ENCODE measurements at regions not wholly inside any gene's neighbourhood (a gene's known extent, or its start where the extent isn't known, plus 50 kb on each side); places are given as distances from the start of the nearest gene placed in this dataset.

DNA sequence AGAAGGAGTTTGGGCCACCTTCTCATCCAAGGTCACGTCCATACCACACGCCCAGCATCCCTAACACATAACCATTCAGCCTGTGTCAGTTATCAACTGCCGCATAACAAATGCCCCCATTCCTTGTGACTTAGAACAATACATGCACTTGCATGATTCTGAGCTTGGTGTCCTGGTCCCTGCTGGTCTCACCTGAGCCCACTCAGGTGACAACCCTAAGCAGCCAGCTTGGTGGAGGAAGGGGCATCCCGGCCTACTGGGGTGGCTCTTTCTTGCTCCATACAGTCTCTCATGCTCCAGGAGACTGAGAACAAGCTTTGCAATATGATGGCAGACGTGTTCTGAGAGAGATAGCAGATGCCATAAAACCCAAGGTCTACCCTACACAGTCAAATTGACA, 1276.9 kb downstream of the TBC1D22A start:
- no peaks in the 10 kb centered on the region for H3K27me3 ChIP-seq (ENCODE audit: insufficient read depth, low read length)
- no peaks in the 10 kb centered on the region for H3K36me3 ChIP-seq (ENCODE audit: insufficient read depth, low read depth, low read length)
- H3K4me1 ChIP-seq (ENCODE audit: insufficient read depth, low read length): no peaks in the 10 kb centered on the region
- no peak overlapping the region for H3K27ac ChIP-seq (ENCODE audit: low read length)
- no peaks in the 10 kb centered on the region for H3K9me3 ChIP-seq (ENCODE audit: insufficient read depth, low read depth, low read length)
- no peak overlapping the region for H3K4me3 ChIP-seq (ENCODE audit: low read length)
- H3K9ac ChIP-seq (ENCODE audit: low read depth, low read length): no peak overlapping the region

DNA sequence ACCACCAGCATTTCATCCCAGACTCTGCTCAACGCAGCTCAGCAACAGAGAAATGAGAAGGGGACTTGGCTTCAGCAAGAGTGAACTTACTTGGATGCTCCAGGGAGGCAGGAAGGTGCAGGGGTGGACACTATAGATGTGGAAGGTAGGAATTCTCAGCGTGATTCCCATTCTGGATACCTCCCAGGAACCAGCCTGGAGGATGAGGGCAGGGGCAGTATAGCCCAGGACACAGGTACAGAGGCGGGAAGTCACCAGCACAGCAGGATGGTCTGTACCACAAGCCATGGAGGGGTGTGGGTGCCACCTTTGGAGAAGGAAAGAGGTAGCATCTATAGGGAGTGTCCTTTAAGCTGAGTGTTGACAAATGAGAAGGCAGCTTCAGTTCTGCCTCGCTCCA, 1275.2 kb downstream of the TBC1D22A start:
- Histone ChIP-seq H3K36me3 (ENCODE audit: insufficient read depth, low read depth, low read length) (no peaks in the 10 kb centered on the region), H3K4me1 (ENCODE audit: insufficient read depth, low read length) (no peaks in the 10 kb centered on the region), H3K4me3 (ENCODE audit: low read length) (no peak overlapping the region), H3K27me3 (ENCODE audit: insufficient read depth, low read length) (no peaks in the 10 kb centered on the region), H3K9me3 (ENCODE audit: insufficient read depth, low read depth, low read length) (no peaks in the 10 kb centered on the region), H3K27ac (ENCODE audit: low read length) (no peak overlapping the region), H3K9ac (ENCODE audit: low read depth, low read length) (no peak overlapping the region)

DNA sequence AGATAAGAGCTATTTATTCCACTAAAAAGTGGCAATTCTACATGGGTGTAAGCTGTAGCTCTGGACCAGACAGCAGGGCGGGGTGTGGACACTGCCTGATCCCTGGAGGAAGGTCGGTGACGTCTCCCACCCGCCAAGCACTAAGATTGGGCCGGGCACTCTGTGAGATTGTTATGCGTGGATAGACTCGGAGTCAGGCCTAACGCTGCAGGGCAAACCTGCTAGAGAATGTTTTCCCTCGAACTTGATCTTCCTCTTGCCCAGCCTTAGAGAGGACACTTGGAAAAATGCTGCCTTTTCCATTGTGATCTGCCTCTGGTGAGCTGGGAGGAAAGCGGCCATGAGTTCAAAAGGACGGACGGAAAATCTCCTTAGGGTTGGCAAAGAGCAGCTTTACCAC, 1273.4 kb downstream of the TBC1D22A start:
- no peak overlapping the region for H3K9ac ChIP-seq (ENCODE audit: low read depth, low read length)
- H3K27ac ChIP-seq (ENCODE audit: low read length): no peak overlapping the region

DNA sequence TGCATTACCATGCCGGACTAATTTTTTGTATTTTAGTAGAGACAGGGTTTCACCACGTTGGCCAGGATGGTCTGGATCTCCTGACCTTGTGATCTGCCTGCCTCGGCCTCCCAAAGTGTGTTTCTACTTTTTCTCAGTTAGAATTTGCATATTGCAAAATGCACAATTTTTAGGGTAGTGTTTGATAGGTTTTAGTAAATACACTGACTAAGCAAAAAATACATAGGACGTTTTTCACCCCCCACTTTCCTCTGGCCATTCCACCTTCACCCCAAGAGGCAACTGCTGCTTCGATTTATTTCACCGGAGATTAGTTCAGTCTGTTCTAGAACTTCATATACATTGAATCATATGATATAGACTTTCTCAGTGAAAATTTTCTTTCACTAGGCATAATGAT, 1269.1 kb downstream of the TBC1D22A start:
- no peak overlapping the region for H3K9ac ChIP-seq (ENCODE audit: low read depth, low read length)
- H3K27ac ChIP-seq (ENCODE audit: low read length): no peak overlapping the region
- no peaks in the 10 kb centered on the region for H3K9me3 ChIP-seq (ENCODE audit: insufficient read depth, low read depth, low read length)
- H3K36me3 ChIP-seq (ENCODE audit: insufficient read depth, low read depth, low read length): no peaks in the 10 kb centered on the region
- H3K4me1 ChIP-seq (ENCODE audit: insufficient read depth, low read length): no peaks in the 10 kb centered on the region
- no peak overlapping the region for H3K4me3 ChIP-seq (ENCODE audit: low read length)
- H3K27me3 ChIP-seq (ENCODE audit: insufficient read depth, low read length): no peaks in the 10 kb centered on the region

More for the DNA sequence above, 1273.4 kb downstream of the TBC1D22A start:
- no peak overlapping the region for H3K4me3 ChIP-seq (ENCODE audit: low read length)
- H3K36me3 ChIP-seq (ENCODE audit: insufficient read depth, low read depth, low read length): no peaks in the 10 kb centered on the region
- no peaks in the 10 kb centered on the region for H3K4me1 ChIP-seq (ENCODE audit: insufficient read depth, low read length)
- H3K9me3 ChIP-seq (ENCODE audit: insufficient read depth, low read depth, low read length): no peaks in the 10 kb centered on the region
- no peaks in the 10 kb centered on the region for H3K27me3 ChIP-seq (ENCODE audit: insufficient read depth, low read length)

DNA sequence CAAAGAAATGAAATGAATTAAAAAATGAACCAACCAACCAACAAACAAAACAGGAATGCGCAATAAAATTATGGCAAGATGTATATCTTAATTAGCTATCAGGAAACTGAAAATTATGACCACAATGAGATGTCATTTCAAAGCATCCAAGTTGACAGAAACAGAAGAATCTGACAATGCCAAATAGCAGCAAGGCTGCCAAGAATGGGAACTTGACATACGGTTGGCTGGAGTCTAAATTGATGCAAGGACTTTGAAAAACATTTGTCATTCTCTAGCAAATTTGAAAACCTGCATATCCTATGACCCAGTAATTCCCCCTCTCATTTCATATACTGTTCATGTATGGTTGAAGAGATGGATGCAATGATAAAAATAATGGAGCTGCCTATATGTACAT, 1262.6 kb downstream of the TBC1D22A start:
- Histone ChIP-seq H3K9ac (ENCODE audit: low read depth, low read length) (no peak overlapping the region), H3K4me1 (ENCODE audit: insufficient read depth, low read length) (no peaks in the 10 kb centered on the region), H3K9me3 (ENCODE audit: insufficient read depth, low read depth, low read length) (peaks cover 13% of the 10 kb centered on the region), H3K27ac (ENCODE audit: low read length) (no peak overlapping the region), H3K27me3 (ENCODE audit: insufficient read depth, low read length) (no peaks in the 10 kb centered on the region), H3K36me3 (ENCODE audit: insufficient read depth, low read depth, low read length) (no peaks in the 10 kb centered on the region), H3K4me3 (ENCODE audit: low read length) (no peak overlapping the region)

DNA sequence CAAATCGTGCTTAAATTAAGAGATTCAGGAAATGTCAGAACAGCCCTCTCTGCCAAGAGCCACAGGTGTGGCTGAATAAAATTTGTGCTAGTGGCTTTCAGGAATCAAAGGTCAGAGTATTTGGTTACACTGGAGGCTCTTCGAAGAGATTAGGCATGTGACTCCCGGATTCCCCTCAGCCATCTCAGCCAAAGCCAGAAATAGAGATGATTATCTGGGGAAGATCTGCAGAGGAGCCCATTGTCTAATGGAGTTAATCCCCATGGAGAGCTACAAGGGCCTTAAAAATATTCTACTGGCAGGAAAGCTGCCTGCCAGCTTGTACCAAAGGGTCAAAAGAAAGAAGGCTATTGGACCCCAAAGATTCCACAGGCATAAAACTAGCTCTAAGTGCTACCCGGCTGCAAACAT, 1259.5 kb downstream of the TBC1D22A start:
- Histone ChIP-seq H3K27me3 (ENCODE audit: insufficient read depth, low read length) (no peaks in the 10 kb centered on the region), H3K4me3 (ENCODE audit: low read length) (no peak overlapping the region), H3K27ac (ENCODE audit: low read length) (no peak overlapping the region), H3K36me3 (ENCODE audit: insufficient read depth, low read depth, low read length) (no peaks in the 10 kb centered on the region), H3K4me1 (ENCODE audit: insufficient read depth, low read length) (no peaks in the 10 kb centered on the region), H3K9me3 (ENCODE audit: insufficient read depth, low read depth, low read length) (peaks cover 20% of the 10 kb centered on the region), H3K9ac (ENCODE audit: low read depth, low read length) (no peak overlapping the region)

DNA sequence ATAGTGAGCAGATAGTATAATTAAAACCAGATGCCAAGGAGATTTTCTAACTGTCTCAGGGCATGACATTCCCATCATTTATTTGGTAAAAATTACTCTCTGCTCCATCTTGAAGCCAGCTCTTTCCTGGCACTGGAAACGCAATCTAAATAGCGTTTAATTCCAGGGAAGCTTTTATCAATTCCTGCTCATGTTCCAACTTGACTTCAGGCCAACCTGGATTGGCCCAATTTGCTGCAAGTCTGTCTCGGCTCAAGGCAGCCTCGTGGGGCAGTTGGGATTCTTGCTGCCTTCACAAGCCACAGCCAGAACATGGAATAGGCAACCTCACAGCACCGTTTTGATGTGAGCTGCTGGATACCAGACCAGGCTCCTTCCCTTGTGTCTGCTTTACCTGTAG, 1255.9 kb downstream of the TBC1D22A start:
- H3K4me1 ChIP-seq (ENCODE audit: insufficient read depth, low read length): no peaks in the 10 kb centered on the region
- H3K36me3 ChIP-seq (ENCODE audit: insufficient read depth, low read depth, low read length): no peaks in the 10 kb centered on the region

DNA sequence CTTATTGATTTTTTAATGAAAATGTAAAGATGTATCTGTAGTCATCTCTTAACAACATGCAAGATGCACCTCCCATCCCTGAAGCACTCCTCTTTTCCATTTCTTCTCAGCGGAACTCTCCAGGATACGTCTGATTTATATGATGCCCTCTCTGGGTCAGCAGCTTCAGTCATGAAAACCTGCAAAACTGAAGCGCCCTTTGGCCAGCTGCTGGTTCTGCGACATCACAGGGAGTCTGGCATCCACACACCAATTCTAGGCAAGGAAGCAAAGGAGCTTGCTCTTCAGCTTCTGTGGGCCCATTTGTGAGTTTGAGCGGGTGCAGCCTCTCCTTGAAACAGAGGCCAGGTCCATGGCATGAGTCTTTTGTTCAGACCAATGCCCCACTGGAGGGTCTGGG, 1253.3 kb downstream of the TBC1D22A start:
- peaks cover 13% of the 10 kb centered on the region for H3K9me3 ChIP-seq (ENCODE audit: insufficient read depth, low read depth, low read length)

More for the DNA sequence above, 1255.9 kb downstream of the TBC1D22A start:
- no peaks in the 10 kb centered on the region for H3K27me3 ChIP-seq (ENCODE audit: insufficient read depth, low read length)
- H3K9ac ChIP-seq (ENCODE audit: low read depth, low read length): no peak overlapping the region
- H3K4me3 ChIP-seq (ENCODE audit: low read length): no peak overlapping the region
- H3K27ac ChIP-seq (ENCODE audit: low read length): no peak overlapping the region
- peaks cover 20% of the 10 kb centered on the region for H3K9me3 ChIP-seq (ENCODE audit: insufficient read depth, low read depth, low read length)

DNA sequence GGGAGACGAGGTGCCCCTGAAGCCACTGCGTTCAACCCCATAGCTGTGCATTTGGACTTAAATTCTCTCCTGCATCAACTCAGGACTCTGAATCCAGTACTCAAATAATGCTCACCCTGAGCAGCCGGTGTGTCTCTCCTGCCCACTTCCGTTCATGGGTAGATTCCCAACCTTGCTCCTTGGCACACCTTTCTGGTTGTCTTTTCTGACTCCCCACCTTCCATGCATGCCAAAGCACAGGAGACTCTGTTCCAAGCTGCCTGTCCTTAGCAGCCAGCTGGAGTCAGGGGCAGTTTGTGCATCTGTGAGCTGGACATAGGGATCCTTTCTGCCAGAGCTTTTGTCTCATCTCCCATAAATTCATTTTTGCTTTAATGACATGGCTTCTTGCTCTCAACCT, 1242.5 kb downstream of the TBC1D22A start:
- no peaks in the 10 kb centered on the region for H3K36me3 ChIP-seq (ENCODE audit: insufficient read depth, low read depth, low read length)
- H3K27ac ChIP-seq (ENCODE audit: low read length): no peak overlapping the region
- no peaks in the 10 kb centered on the region for H3K4me1 ChIP-seq (ENCODE audit: insufficient read depth, low read length)
- H3K9ac ChIP-seq (ENCODE audit: low read depth, low read length): no peak overlapping the region
- H3K9me3 ChIP-seq (ENCODE audit: insufficient read depth, low read depth, low read length): no peaks in the 10 kb centered on the region; the same call in 1 of the 2 replicates
- no peak overlapping the region for H3K4me3 ChIP-seq (ENCODE audit: low read length)
- no peaks in the 10 kb centered on the region for H3K27me3 ChIP-seq (ENCODE audit: insufficient read depth, low read length)

More for the DNA sequence above, 1253.3 kb downstream of the TBC1D22A start:
- Histone ChIP-seq H3K4me1 (ENCODE audit: insufficient read depth, low read length) (no peaks in the 10 kb centered on the region), H3K36me3 (ENCODE audit: insufficient read depth, low read depth, low read length) (no peaks in the 10 kb centered on the region), H3K9ac (ENCODE audit: low read depth, low read length) (no peak overlapping the region), H3K27ac (ENCODE audit: low read length) (no peak overlapping the region), H3K4me3 (ENCODE audit: low read length) (no peak overlapping the region), H3K27me3 (ENCODE audit: insufficient read depth, low read length) (no peaks in the 10 kb centered on the region)

DNA sequence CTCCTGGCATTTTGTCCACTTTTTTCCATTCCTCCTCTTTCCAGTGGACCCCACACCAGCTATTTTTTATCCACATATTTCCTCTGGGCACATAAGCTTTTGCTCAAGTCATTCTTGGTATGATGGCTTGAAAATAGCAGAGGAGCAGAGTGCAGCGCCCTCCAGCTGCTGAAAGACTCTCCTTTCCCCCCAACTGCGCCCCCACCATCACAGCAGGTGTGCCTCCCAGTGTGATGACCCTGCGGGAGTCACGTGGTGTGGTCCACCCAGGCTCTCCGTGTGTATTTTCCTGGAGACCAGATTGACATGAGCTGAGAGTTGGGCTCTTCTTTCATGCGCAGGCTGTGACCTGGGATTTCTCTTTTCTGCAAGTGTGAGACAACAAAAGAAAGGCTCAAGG, 1241.6 kb downstream of the TBC1D22A start:
- Histone ChIP-seq H3K9me3 (ENCODE audit: insufficient read depth, low read depth, low read length) (no peaks in the 10 kb centered on the region; the same call in 1 of the 2 replicates), H3K27ac (ENCODE audit: low read length) (no peak overlapping the region), H3K27me3 (ENCODE audit: insufficient read depth, low read length) (no peaks in the 10 kb centered on the region), H3K36me3 (ENCODE audit: insufficient read depth, low read depth, low read length) (no peaks in the 10 kb centered on the region), H3K9ac (ENCODE audit: low read depth, low read length) (no peak overlapping the region), H3K4me3 (ENCODE audit: low read length) (no peak overlapping the region), H3K4me1 (ENCODE audit: insufficient read depth, low read length) (no peaks in the 10 kb centered on the region)

DNA sequence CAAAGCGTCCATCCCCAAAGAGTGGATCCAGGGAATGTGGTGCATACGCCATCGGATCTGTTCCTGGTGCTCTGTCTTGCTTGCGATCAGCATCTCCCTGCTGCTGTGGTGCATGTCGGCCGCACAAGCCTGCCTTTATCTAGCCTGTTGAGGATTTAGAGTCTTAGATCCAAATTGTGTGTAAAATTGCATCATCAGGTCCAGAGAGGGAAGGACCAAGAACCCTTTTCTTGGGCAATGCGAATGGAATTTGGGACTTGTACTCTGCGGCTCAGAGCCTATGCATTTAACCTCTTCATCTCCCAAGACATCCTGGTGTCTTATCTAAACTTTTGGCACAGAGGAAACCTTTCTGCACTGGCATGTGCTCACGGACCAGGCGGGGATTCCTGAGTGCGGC, 1238.7 kb downstream of the TBC1D22A start:
- Histone ChIP-seq H3K9ac (ENCODE audit: low read depth, low read length) (no peak overlapping the region), H3K4me3 (ENCODE audit: low read length) (no peak overlapping the region), H3K27ac (ENCODE audit: low read length) (no peak overlapping the region), H3K36me3 (ENCODE audit: insufficient read depth, low read depth, low read length) (no peaks in the 10 kb centered on the region), H3K27me3 (ENCODE audit: insufficient read depth, low read length) (no peaks in the 10 kb centered on the region), H3K4me1 (ENCODE audit: insufficient read depth, low read length) (no peaks in the 10 kb centered on the region), H3K9me3 (ENCODE audit: insufficient read depth, low read depth, low read length) (no peaks in the 10 kb centered on the region; the same call in 1 of the 2 replicates)

DNA sequence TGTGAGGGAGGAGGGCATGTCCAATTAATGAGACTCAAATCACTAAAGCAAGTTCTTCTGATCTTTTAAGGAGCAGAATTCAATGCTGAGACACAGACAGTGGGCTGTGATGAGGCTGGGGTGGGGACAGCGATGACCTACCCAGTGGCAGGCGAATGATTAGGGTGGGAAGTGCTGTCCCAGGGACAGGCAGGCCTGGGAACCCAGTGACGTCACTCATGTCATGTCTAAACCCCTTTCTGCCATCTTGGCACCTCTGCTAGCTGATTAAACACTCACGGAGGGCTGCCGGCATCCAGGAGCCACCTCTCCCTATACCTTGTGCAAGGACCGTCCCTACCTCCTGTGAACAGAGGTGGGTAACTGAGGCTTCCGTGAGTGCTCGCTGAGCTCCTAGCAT, 1235.2 kb downstream of the TBC1D22A start:
- H3K27me3 ChIP-seq (ENCODE audit: insufficient read depth, low read length): no peaks in the 10 kb centered on the region
- no peak overlapping the region for H3K9ac ChIP-seq (ENCODE audit: low read depth, low read length)

More for the DNA sequence above, 1235.2 kb downstream of the TBC1D22A start:
- Histone ChIP-seq H3K36me3 (ENCODE audit: insufficient read depth, low read depth, low read length) (no peaks in the 10 kb centered on the region), H3K4me1 (ENCODE audit: insufficient read depth, low read length) (no peaks in the 10 kb centered on the region), H3K4me3 (ENCODE audit: low read length) (no peak overlapping the region), H3K9me3 (ENCODE audit: insufficient read depth, low read depth, low read length) (no peaks in the 10 kb centered on the region), H3K27ac (ENCODE audit: low read length) (no peak overlapping the region)

All from iPS-20b (cell line).